ENCODE measurements at regions not wholly inside any gene's neighbourhood (a gene's known extent, or its start where the extent isn't known, plus 50 kb on each side); places are given as distances from the start of the nearest gene placed in this dataset.

- TF ChIP-seq CTCF (conservative IDR thresholded peaks at IDR 0.05; ENCODE audit: low read length): peak; percentile 75
- TF ChIP-seq EZH2phosphoT487 (IDR thresholded peaks at IDR 0.05; ENCODE audit: borderline replicate concordance, low read depth, low read length): no peak
Measured at GRCh38 chr6:120826253-120826652, 508.0 kb downstream of the TBC1D32 start.
